Panc1 (cell line): ENCODE measurements at regions not wholly inside any gene's neighbourhood (a gene's known extent, or its start where the extent isn't known, plus 50 kb on each side); places are given as distances from the start of the nearest gene placed in this dataset.

Source experiments
- CTCF ChIP-seq: fragments of 450-650 bp; IDR thresholded peaks from 2 replicates; pipeline ENCODE4 v1.5.1; 2017; ENCODE audit warnings: mild to moderate bottlenecking
- POLR2AphosphoS5 ChIP-seq: IDR thresholded peaks from 2 replicates; pipeline ENCODE4 v1.6.1; 2012; ENCODE audit warnings: mild to moderate bottlenecking, low read depth, low read length, moderate library complexity
- REST ChIP-seq, 2 experiments: IDR thresholded peaks; 2 replicates each; pipeline ENCODE4 v1.6.1; 2011 to 2012; ENCODE audit warnings: low read depth in 2 of 2, control low read depth in 1 of 2, low read length in 1 of 2, mild to moderate bottlenecking in 1 of 2, moderate library complexity in 1 of 2; ENCODE audit not compliant: insufficient read depth in 1 of 2
- SIN3A ChIP-seq: IDR thresholded peaks from 2 replicates; pipeline ENCODE4 v1.6.1; 2012; ENCODE audit warnings: low read depth, mild to moderate bottlenecking, low read length, moderate library complexity, borderline replicate concordance; ENCODE audit not compliant: insufficient read depth
- TCF7L2 ChIP-seq: IDR thresholded peaks from 2 replicates; pipeline ENCODE4 v1.6.1; 2011; ENCODE audit warnings: mild to moderate bottlenecking, low read depth, low read length, inconsistent platforms

GRCh38 chr13:99740251-99740979 lies 231.2 kb downstream of the ZIC5 start:
- TF ChIP-seq CTCF, result no peak
- TF ChIP-seq POLR2AphosphoS5, result no peak
- TF ChIP-seq SIN3A, result no peak
- TF ChIP-seq TCF7L2, result no peak
- TF ChIP-seq REST (IDR thresholded peaks at IDR 0.05; ENCODE audit: insufficient read depth in 1 of 2, low read depth in 2 of 2, low read length in 1 of 2), result no peak
